HCT116 (cell line): ENCODE measurements at regions not wholly inside any gene's neighbourhood (a gene's known extent, or its start where the extent isn't known, plus 50 kb on each side); places are given as distances from the start of the nearest gene placed in this dataset.

Experiments used
- ATAC-seq: fragments of 200-7000 bp; cut with Tn5 transposase; 2 replicates; pipeline ENCODE4 v1.9.1; 2020; ENCODE audit warnings: mild to moderate bottlenecking, moderate library complexity
- BruUV-seq: library from RNA; stranded (reverse); fragments of 400-500 nt; replicated peaks from 2 replicates; lab custom pipeline; 2021; lab: Mats Ljungman, UMichigan
- CTCF ChIA-PET: fragments of 300-600 bp; sonication (Branson Sonifier 250); formaldehyde crosslinking; loops from one replicate; lab custom pipeline; 2021; ENCODE audit warnings: antibody characterized with exemption; lab: Charles Lee
- POLR2A ChIA-PET: fragments of 300-600, 350-600 bp; sonication (Branson Sonifier 250); formaldehyde crosslinking; loops from one replicate; lab custom pipeline; 2021; ENCODE audit warnings: antibody characterized with exemption; lab: Charles Lee
- RAD21 ChIA-PET, 2 experiments: fragments of 300-600 bp; sonication (Branson Sonifier 250); formaldehyde crosslinking; loops; one replicate each; lab custom pipeline; 2023; ENCODE audit warnings: low total read pairs in 2 of 2; ENCODE audit not compliant: uncharacterized antibody in 2 of 2, unreplicated experiment in 2 of 2, low non-redundant PET in 1 of 2; lab: Charles Lee
- DNase-seq: peaks from one replicate; pipeline ENCODE4 v3.0.0-alpha.2; 2010; ENCODE audit warnings: low read depth, low spot score
- H2AFZ ChIP-seq: fragments of 200-600 bp; shearing (Covaris generic), sonication (generic); 2 replicates; pipeline ENCODE4 v1.6.1; 2017; ENCODE audit warnings: low read depth, mixed run types, mixed read lengths, antibody characterized with exemption, low read length; ENCODE audit not compliant: poor library complexity, severe bottlenecking
- H3K27ac ChIP-seq: 2 replicates; pipeline ENCODE4 v1.5.1; 2012; ENCODE audit warnings: low read depth, low read length
- H3K27me3 ChIP-seq: fragments of 200-600 bp; sonication (generic); 2 replicates; pipeline ENCODE4 v1.6.1; 2016; ENCODE audit warnings: mixed run types, low read length, mixed read lengths; ENCODE audit not compliant: insufficient read depth
- H3K36me3 ChIP-seq, 2 experiments: fragments of 200-500 bp in 1 of 2; fragments of 200-600 bp in 1 of 2; sonication (Bioruptor generic) in 1 of 2; sonication (generic) in 1 of 2; 2 replicates each; pipeline versions ENCODE4 v1.5.1 to v1.6.1; 2014 to 2016; ENCODE audit warnings: low read length in 2 of 2, inconsistent platforms in 1 of 2, mixed read lengths in 1 of 2, mixed run types in 1 of 2; ENCODE audit not compliant: insufficient read depth in 2 of 2, control insufficient read depth in 1 of 2
- H3K4me1 ChIP-seq, 2 experiments: fragments of 200-600 bp in 1 of 2; sonication (generic) in 1 of 2; 2 replicates each; pipeline versions ENCODE4 v1.5.1 to v1.6.1; 2012 to 2017; ENCODE audit warnings: low read length in 2 of 2, inconsistent platforms in 1 of 2, mild to moderate bottlenecking in 1 of 2, mixed read lengths in 1 of 2, mixed run types in 1 of 2, moderate library complexity in 1 of 2; ENCODE audit not compliant: insufficient read depth in 2 of 2, control insufficient read depth in 1 of 2
- H3K4me2 ChIP-seq: fragments of 200-600 bp; sonication (generic); 2 replicates; pipeline ENCODE4 v1.6.1; 2017; ENCODE audit warnings: mixed run types, low read length, mixed read lengths
- H3K4me3 ChIP-seq, 2 experiments: fragments of 200-600 bp in 1 of 2; sonication (generic) in 1 of 2; replicated peaks in 1 of 2; 2 replicates each; pipeline ENCODE4 v1.5.1; 2011 to 2016; ENCODE audit warnings: low read length in 2 of 2, control low read depth in 1 of 2, low read depth in 1 of 2, mild to moderate bottlenecking in 1 of 2, mixed read lengths in 1 of 2, mixed run types in 1 of 2
- H3K79me2 ChIP-seq: fragments of 200-600 bp; sonication (generic); 2 replicates; pipeline ENCODE4 v1.6.1; 2017; ENCODE audit warnings: mild to moderate bottlenecking, mixed run types, low read length, moderate library complexity, mixed read lengths; ENCODE audit not compliant: insufficient read depth
- H3K9ac ChIP-seq: fragments of 200-600 bp; sonication (generic); 2 replicates; pipeline ENCODE4 v1.6.1; 2016; ENCODE audit warnings: low read length, mixed read lengths
- H3K9me2 ChIP-seq: fragments of 200-600 bp; sonication (generic), shearing (Covaris generic); 2 replicates; pipeline ENCODE4 v1.6.1; 2017; ENCODE audit warnings: mixed run types, mild to moderate bottlenecking, moderate library complexity; ENCODE audit not compliant: insufficient read depth
- H3K9me3 ChIP-seq, 2 experiments: fragments of 200-500 bp in 1 of 2; fragments of 200-600 bp in 1 of 2; sonication (Bioruptor generic) in 1 of 2; sonication (generic) in 1 of 2; 2 replicates each; pipeline ENCODE4 v1.6.1; 2014 to 2017; ENCODE audit warnings: low read length in 2 of 2, mixed read lengths in 2 of 2, inconsistent platforms in 1 of 2, low read depth in 1 of 2, mild to moderate bottlenecking in 1 of 2, mixed run types in 1 of 2, moderate library complexity in 1 of 2; ENCODE audit not compliant: control insufficient read depth in 1 of 2, insufficient read depth in 1 of 2
- H4K20me1 ChIP-seq: fragments of 200-600 bp; sonication (generic), shearing (Covaris generic); 2 replicates; pipeline ENCODE4 v1.6.1; 2017; ENCODE audit warnings: mixed run types, mild to moderate bottlenecking, moderate library complexity; ENCODE audit not compliant: insufficient read depth
- CEBPB ChIP-seq: IDR thresholded peaks from 2 replicates; pipeline ENCODE4 v1.6.1; 2012; ENCODE audit warnings: low read depth
- CTCF ChIP-seq, 3 experiments: fragments of 200-600 bp in 1 of 3; sonication (generic) in 1 of 3; IDR thresholded peaks in 2 of 3; conservative IDR thresholded peaks in 1 of 3; 2 replicates each; pipeline ENCODE4 v1.5.1; 2012 to 2017; ENCODE audit warnings: low read depth in 2 of 3, low read length in 2 of 3, antibody characterized with exemption in 1 of 3, borderline replicate concordance in 1 of 3, control low read depth in 1 of 3, mild to moderate bottlenecking in 1 of 3, mixed read lengths in 1 of 3, mixed run types in 1 of 3, moderate library complexity in 1 of 3; ENCODE audit not compliant: insufficient read depth in 1 of 3
- EGR1 ChIP-seq: IDR thresholded peaks from 2 replicates; pipeline ENCODE4 v1.6.1; 2012; ENCODE audit warnings: low read depth
- JUND ChIP-seq: IDR thresholded peaks from 2 replicates; pipeline ENCODE4 v1.6.1; 2012
- MAX ChIP-seq: IDR thresholded peaks from 2 replicates; pipeline ENCODE4 v1.6.1; 2012
- RAD21 ChIP-seq: IDR thresholded peaks from 2 replicates; pipeline ENCODE4 v1.6.1; 2012; ENCODE audit warnings: low read depth, mild to moderate bottlenecking
- SIN3A ChIP-seq: IDR thresholded peaks from 2 replicates; pipeline ENCODE4 v1.6.1; 2012; ENCODE audit warnings: low read depth
- SRF ChIP-seq: IDR thresholded peaks from 2 replicates; pipeline ENCODE4 v1.6.1; 2012; ENCODE audit warnings: low read depth
- YY1 ChIP-seq: IDR thresholded peaks from 2 replicates; pipeline ENCODE4 v1.6.1; 2011; ENCODE audit warnings: low read length, low read depth, moderate library complexity, mild to moderate bottlenecking; ENCODE audit not compliant: insufficient replicate concordance; ENCODE audit errors: extremely low read depth
- ZBTB33 ChIP-seq: IDR thresholded peaks from 2 replicates; pipeline ENCODE4 v1.6.1; 2011; ENCODE audit warnings: mild to moderate bottlenecking, low read length, moderate library complexity; ENCODE audit not compliant: insufficient replicate concordance; ENCODE audit errors: extremely low read depth
- ZNF274 ChIP-seq: fragments of 200-500 bp; sonication (Bioruptor generic); IDR thresholded peaks from 2 replicates; pipeline ENCODE4 v1.6.1; 2014; ENCODE audit warnings: mild to moderate bottlenecking, low read depth, low read length, inconsistent platforms
- intact Hi-C: fragments of 100-400 bp; cut with micrococcal nuclease; formaldehyde crosslinking; loops from 2 replicates; pipeline ENCODE4 v1.10.0; 2022

- no peak overlapping the region for H3K4me2 ChIP-seq
- TF ChIP-seq SRF (no peak), RAD21 (no peak), CTCF (IDR thresholded peaks at IDR 0.05 in 2 of 3, conservative IDR thresholded peaks at IDR 0.05 in 1 of 3; ENCODE audit: borderline replicate concordance in 1 of 3, insufficient read depth in 1 of 3, low read depth in 2 of 3, low read length in 2 of 3) (no peak), MAX (no peak), ZBTB33 (no peak), CEBPB (no peak), JUND (no peak), EGR1 (no peak), ZNF274 (no peak), SIN3A (no peak), YY1 (no peak)
- no peaks in the 10 kb centered on the region for H3K9me2 ChIP-seq
- no peaks in the 10 kb centered on the region for H4K20me1 ChIP-seq
- no peak overlapping the region for H2AFZ ChIP-seq
- no peak overlapping the region for H3K27ac ChIP-seq
- H3K9ac ChIP-seq: no peak overlapping the region
- ChIA-PET RAD21 (no interaction called here), CTCF (no interaction called here), POLR2A (no interaction called here)
- DNase-seq: no peak
- no peaks in the 10 kb centered on the region for H3K36me3 ChIP-seq
- H3K4me3 ChIP-seq: no peak overlapping the region
- H3K27me3 ChIP-seq: no peaks in the 10 kb centered on the region
- ATAC-seq: no peak
- intact Hi-C loops: no loop called here
- no peaks in the 10 kb centered on the region for H3K9me3 ChIP-seq
- H3K4me1 ChIP-seq: no peaks in the 10 kb centered on the region; a peak in 1 of 4 replicates
- no peaks in the 10 kb centered on the region for H3K79me2 ChIP-seq
- BruUV-seq: no TSS peak
Observed at GRCh38 chr1:116306102-116306501, 66.9 kb upstream of the ATP1A1 start.
